Fibroblast of the aortic adventitia (primary cell): ENCODE measurements at regions not wholly inside any gene's neighbourhood (a gene's known extent, or its start where the extent isn't known, plus 50 kb on each side); places are given as distances from the start of the nearest gene placed in this dataset.
A peak's percentile ranks its signal among the peaks of the same experiment; 100 is the strongest.

Experiments used
- DNase-seq: peaks from one replicate; pipeline ENCODE4 v3.0.0-alpha.2; 2010; ENCODE audit warnings: low read depth
- H3K4me3 ChIP-seq: 2 replicates; pipeline ENCODE4 v1.5.1; 2011; ENCODE audit warnings: low read depth, mild to moderate bottlenecking, control low read depth, low read length, moderate library complexity
- CTCF ChIP-seq: IDR thresholded peaks from 2 replicates; pipeline ENCODE4 v1.5.1; 2011; ENCODE audit warnings: mild to moderate bottlenecking, low read length, control low read depth, inconsistent platforms; ENCODE audit not compliant: insufficient read depth

- H3K4me3 ChIP-seq = no peak overlapping the region
- peak; percentile 90 for DNase-seq
- no peak for TF ChIP-seq CTCF
Measured at GRCh38 chr10:36675458-36675880, 449.9 kb upstream of the ANKRD30A start.

GRCh38 chr10:36671607-36672006 is 453.8 kb upstream of the ANKRD30A start:
- TF ChIP-seq CTCF = no peak
- H3K4me3 ChIP-seq = no peak overlapping the region
- DNase-seq = peak; percentile 68

GRCh38 chr10:36670621-36671402 is 454.6 kb upstream of the ANKRD30A start:
- no peak for TF ChIP-seq CTCF
- no peak overlapping the region for H3K4me3 ChIP-seq
- peak; percentile 57 for DNase-seq

GRCh38 chr10:36669615-36670352 is 455.6 kb upstream of the ANKRD30A start:
- no peak for TF ChIP-seq CTCF
- DNase-seq = peak; percentile 14
- no peak overlapping the region for H3K4me3 ChIP-seq

GRCh38 chr10:36666451-36666850 is 458.9 kb upstream of the ANKRD30A start:
- DNase-seq = no peak
- TF ChIP-seq CTCF = no peak
- H3K4me3 ChIP-seq = no peak overlapping the region

GRCh38 chr10:36662571-36662970 is 462.8 kb upstream of the ANKRD30A start:
- no peak overlapping the region for H3K4me3 ChIP-seq
- DNase-seq = no peak
- no peak for TF ChIP-seq CTCF
